Thyroid gland (tissue), 4 donors: ENCODE measurements at regions not wholly inside any gene's neighbourhood (a gene's known extent, or its start where the extent isn't known, plus 50 kb on each side); places are given as distances from the start of the nearest gene placed in this dataset.

Source experiments
- POLR2A ChIP-seq, 2 donors: fragments of 450-650 bp; IDR thresholded peaks; one replicate each; pipeline ENCODE4 v1.6.1; 2017; ENCODE audit warnings: antibody characterized with exemption in 2 of 2, mild to moderate bottlenecking in 2 of 2, moderate library complexity in 1 of 2
- TF ChIP-seq, protein P1 (sequence below), 6 experiments: fragments of 200-600 bp in 3 of 6; fragments of 450-650 bp in 3 of 6; sonication (generic) in 3 of 6; IDR thresholded peaks; one replicate each; pipeline ENCODE4 v1.5.1; 2016 to 2019; ENCODE audit warnings: antibody characterized with exemption in 6 of 6, mild to moderate bottlenecking in 2 of 6, inconsistent platforms in 1 of 6, moderate library complexity in 1 of 6

DNA sequence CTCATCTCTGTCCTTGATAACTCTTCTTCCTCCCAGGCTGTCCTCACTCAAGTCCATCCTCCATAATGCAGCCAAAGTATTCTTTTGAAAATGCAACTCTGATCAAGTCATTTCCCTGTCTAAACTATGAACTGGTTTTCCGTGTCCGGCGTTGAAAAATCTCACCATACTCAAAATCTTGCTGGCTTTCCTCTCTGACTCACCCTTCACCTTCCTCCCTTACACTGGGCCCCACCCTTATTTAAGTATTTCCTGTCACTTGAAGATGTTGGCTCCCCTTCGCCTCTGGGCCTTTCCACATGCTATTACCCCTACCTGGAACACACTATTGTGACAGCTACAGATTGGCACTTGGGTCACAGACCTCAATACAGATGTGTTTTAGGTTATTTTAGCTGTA, 515.6 kb downstream of the INHBA start:
- TF ChIP-seq, protein P1, sequence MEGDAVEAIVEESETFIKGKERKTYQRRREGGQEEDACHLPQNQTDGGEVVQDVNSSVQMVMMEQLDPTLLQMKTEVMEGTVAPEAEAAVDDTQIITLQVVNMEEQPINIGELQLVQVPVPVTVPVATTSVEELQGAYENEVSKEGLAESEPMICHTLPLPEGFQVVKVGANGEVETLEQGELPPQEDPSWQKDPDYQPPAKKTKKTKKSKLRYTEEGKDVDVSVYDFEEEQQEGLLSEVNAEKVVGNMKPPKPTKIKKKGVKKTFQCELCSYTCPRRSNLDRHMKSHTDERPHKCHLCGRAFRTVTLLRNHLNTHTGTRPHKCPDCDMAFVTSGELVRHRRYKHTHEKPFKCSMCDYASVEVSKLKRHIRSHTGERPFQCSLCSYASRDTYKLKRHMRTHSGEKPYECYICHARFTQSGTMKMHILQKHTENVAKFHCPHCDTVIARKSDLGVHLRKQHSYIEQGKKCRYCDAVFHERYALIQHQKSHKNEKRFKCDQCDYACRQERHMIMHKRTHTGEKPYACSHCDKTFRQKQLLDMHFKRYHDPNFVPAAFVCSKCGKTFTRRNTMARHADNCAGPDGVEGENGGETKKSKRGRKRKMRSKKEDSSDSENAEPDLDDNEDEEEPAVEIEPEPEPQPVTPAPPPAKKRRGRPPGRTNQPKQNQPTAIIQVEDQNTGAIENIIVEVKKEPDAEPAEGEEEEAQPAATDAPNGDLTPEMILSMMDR (IDR thresholded peaks at IDR 0.05), result no peak
- no peak for TF ChIP-seq POLR2A (IDR thresholded peaks at IDR 0.05)
